Heart left ventricle (tissue), 16 donors: ENCODE measurements at regions not wholly inside any gene's neighbourhood (a gene's known extent, or its start where the extent isn't known, plus 50 kb on each side); places are given as distances from the start of the nearest gene placed in this dataset.

Source experiments
- ATAC-seq, 4 donors: fragments of 200-7000 bp; cut with Tn5 transposase; one replicate each; pipeline ENCODE4 v1.9.1; 2020 to 2022; ENCODE audit warnings: moderate library complexity in 4 of 4, mild to moderate bottlenecking in 3 of 4, moderate number of reproducible peaks in 1 of 4
- DNase-seq, 5 donors: peaks; one replicate each; pipeline ENCODE4 v3.0.0-alpha.2; 2020
- H3K27ac ChIP-seq, 12 donors: fragments of 200-600 bp; sonication (generic) in 4 of 12; one replicate each; pipeline versions ENCODE4 v1.5.0 to v1.8.0; 2016 to 2022; ENCODE audit warnings: mild to moderate bottlenecking in 2 of 12
- H3K27me3 ChIP-seq, 9 donors: fragments of 200-600 bp; sonication (generic) in 2 of 9; one replicate each; pipeline versions ENCODE4 v1.5.1 to v1.8.0; 2016 to 2022; ENCODE audit warnings: mild to moderate bottlenecking in 3 of 9
- H3K36me3 ChIP-seq, 9 donors: fragments of 200-600 bp; sonication (generic) in 2 of 9; one replicate each; pipeline versions ENCODE4 v1.5.0 to v1.8.0; 2018 to 2022; ENCODE audit warnings: mild to moderate bottlenecking in 2 of 9
- H3K4me1 ChIP-seq, 12 donors: fragments of 200-600 bp; sonication (generic) in 4 of 12; one replicate each; pipeline versions ENCODE4 v1.5.0 to v1.8.0; 2016 to 2022; ENCODE audit warnings: mild to moderate bottlenecking in 3 of 12
- H3K4me3 ChIP-seq, 12 donors: fragments of 200-600 bp; sonication (generic) in 4 of 12; one replicate each; pipeline versions ENCODE4 v1.5.0 to v1.8.0; 2017 to 2022; ENCODE audit warnings: mild to moderate bottlenecking in 9 of 12, moderate library complexity in 4 of 12
- H3K9me3 ChIP-seq, 12 donors: fragments of 200-600 bp; sonication (generic) in 4 of 12; one replicate each; pipeline versions ENCODE4 v1.5.0 to v1.8.0; 2016 to 2022; ENCODE audit warnings: mild to moderate bottlenecking in 1 of 12
- CTCF ChIP-seq, 12 donors: fragments of 200-600 bp; sonication (generic) in 4 of 12; IDR thresholded peaks; one replicate each; pipeline versions ENCODE4 v1.5.0 to v1.8.0; 2018 to 2022; ENCODE audit warnings: antibody characterized with exemption in 12 of 12, mild to moderate bottlenecking in 5 of 12
- POLR2A ChIP-seq, 2 donors: fragments of 450-650 bp; IDR thresholded peaks; one replicate each; pipeline ENCODE4 v1.6.1; 2017; ENCODE audit warnings: antibody characterized with exemption in 2 of 2, mild to moderate bottlenecking in 2 of 2, moderate library complexity in 2 of 2
- WGBS, 4 donors: extraction: QIAGEN DNeasy Blood & Tissue Kit in 2 of 4; methylation state at CpG; one replicate each; pipeline versions ENCODE4 v1.1.5 to v1.1.7; 2013 to 2018; 5-methylcytosine and 5-hydroxymethylcytosine counted together
- intact Hi-C, 10 donors: fragments of 100-400 bp; cut with DNase I; formaldehyde crosslinking; loops; one replicate each; pipeline versions ENCODE4 v1.11.1 to v1.14.2; 2022
- donor health status: ischemic (EF 13 %, LVEDD 7.1; RV severe dilation, severe dysfunction).
- donor health status: healthy with polysubstance abuse.
- donor health status: DM: no; HTN: yes; CAD: no.
- donor health status: DM: no; HTN: no; CAD: no.
- donor health status: ischemic (EF 25% LVEDD 6.9; RV normal size, moderate dysfunction).
- donor health status: ischemic (EF 25% LVEDD 5.7; RV mildly dilated, moderate dysfunction).
- donor health status: healthy.
- donor health status: DM: yes; HTN: yes; CAD: no.
- donor health status: ischemic (EF 35%, LVEDD 5.7; RV mildly dilated, moderate dysfunction).
- donor health status: nonischemic (EF 11% LVEDD 7.7; RV severe dilation, severe dysfunction).
- donor health status: DM: yes; HTN: yes; CAD: no.
- donor health status: PGD.
- donor health status: ischemic (EF 29% LVEDD 5.4; RV normal size, mild dysfunction).
- donor health status: nonischemic (EF 23%, LVEDD 6.1; RV moderate dilation, normal function).

GRCh38 chr10:88195841-88196240 is 332.4 kb downstream of the PTEN start:
- no peaks in the 10 kb centered on the region for H3K9me3 ChIP-seq
- TF ChIP-seq CTCF (IDR thresholded peaks at IDR 0.05) = no peak
- intact Hi-C loops = no loop called here
- no peak for ATAC-seq
- H3K4me1 ChIP-seq = peaks cover 0 to 23% (median 9%) of the 10 kb centered on the region in 12 donors
- 45 to 83% (median 76%) methylated on average over 2 of the region's 2 CpGs for WGBS, 4 donors
- no peak for DNase-seq
- H3K4me3 ChIP-seq = no peak overlapping the region
- no peaks in the 10 kb centered on the region for H3K27me3 ChIP-seq
- H3K27ac ChIP-seq = peak overlapping the region in 2 of 12 donors; percentile 3 to 39
- H3K36me3 ChIP-seq = no peaks in the 10 kb centered on the region

- no peaks in the 10 kb centered on the region for H3K9me3 ChIP-seq
- H3K4me3 ChIP-seq = no peak overlapping the region
- H3K4me1 ChIP-seq = peaks cover 0 to 23% (median 9%) of the 10 kb centered on the region in 12 donors
- TF ChIP-seq CTCF (IDR thresholded peaks at IDR 0.05) (no peak), POLR2A (IDR thresholded peaks at IDR 0.05) (no peak)
- intact Hi-C loops = no loop called here
- ATAC-seq = peak; percentile 46 to 69 (median 56)
- H3K36me3 ChIP-seq = no peaks in the 10 kb centered on the region
- H3K27ac ChIP-seq = peak overlapping the region in 1 of 12 donors; percentile 39
- WGBS, 4 donors = 40 to 52% (median 44%) methylated on average over 1 of the region's 1 CpG
- DNase-seq = peak in 1 of 5 donors; percentile 18
- no peaks in the 10 kb centered on the region for H3K27me3 ChIP-seq
Observed at GRCh38 chr10:88196291-88196690, 332.9 kb downstream of the PTEN start.

GRCh38 chr10:88198023-88198422 is 334.6 kb downstream of the PTEN start:
- no peaks in the 10 kb centered on the region for H3K36me3 ChIP-seq
- no peak overlapping the region for H3K4me3 ChIP-seq
- no peak for DNase-seq
- H3K27me3 ChIP-seq = no peaks in the 10 kb centered on the region
- WGBS, 4 donors = 94 to 98% (median 95%) methylated on average over 3 of the region's 3 CpGs
- peaks cover 0 to 23% (median 9%) of the 10 kb centered on the region in 12 donors for H3K4me1 ChIP-seq
- ATAC-seq = no peak
- no peaks in the 10 kb centered on the region for H3K9me3 ChIP-seq
- TF ChIP-seq POLR2A (IDR thresholded peaks at IDR 0.05) (no peak), CTCF (IDR thresholded peaks at IDR 0.05) (no peak)
- intact Hi-C loops = no loop called here
- no peak overlapping the region for H3K27ac ChIP-seq

- DNase-seq (no peak), ATAC-seq (no peak)
- no peak overlapping the region for H3K27ac ChIP-seq
- H3K27me3 ChIP-seq = no peaks in the 10 kb centered on the region
- intact Hi-C loops = no loop called here
- TF ChIP-seq CTCF (IDR thresholded peaks at IDR 0.05) (no peak), POLR2A (IDR thresholded peaks at IDR 0.05) (no peak)
- no peaks in the 10 kb centered on the region for H3K36me3 ChIP-seq
- H3K4me1 ChIP-seq = peaks cover 0 to 13% (median 4%) of the 10 kb centered on the region in 12 donors
- WGBS, 4 donors = 62 to 76% (median 66%) methylated on average over 3 of the region's 3 CpGs
- no peaks in the 10 kb centered on the region for H3K9me3 ChIP-seq
- no peak overlapping the region for H3K4me3 ChIP-seq
Observed at GRCh38 chr10:88200312-88201032, 337.0 kb downstream of the PTEN start.
